Upper lobe of right lung (tissue), 1 donor: ENCODE measurements at regions not wholly inside any gene's neighbourhood (a gene's known extent, or its start where the extent isn't known, plus 50 kb on each side); places are given as distances from the start of the nearest gene placed in this dataset.

Experiments used
- ATAC-seq: fragments of 200-7000 bp; cut with Tn5 transposase; one replicate; pipeline ENCODE4 v1.9.1; 2020; ENCODE audit warnings: mild to moderate bottlenecking, moderate library complexity
- DNase-seq: peaks from one replicate; pipeline ENCODE4 v3.0.0-alpha.2; 2020
- H3K27ac ChIP-seq: fragments of 200-600 bp; one replicate; pipeline ENCODE4 v1.8.0; 2022
- H3K27me3 ChIP-seq: fragments of 200-600 bp; one replicate; pipeline ENCODE4 v1.8.0; 2022; ENCODE audit warnings: mild to moderate bottlenecking
- H3K36me3 ChIP-seq: fragments of 200-600 bp; one replicate; pipeline ENCODE4 v1.8.0; 2022
- H3K4me1 ChIP-seq: fragments of 200-600 bp; one replicate; pipeline ENCODE4 v1.8.0; 2022
- H3K4me3 ChIP-seq: fragments of 200-600 bp; one replicate; pipeline ENCODE4 v1.8.0; 2022; ENCODE audit warnings: mild to moderate bottlenecking
- H3K9me3 ChIP-seq: fragments of 200-600 bp; one replicate; pipeline ENCODE4 v1.8.0; 2022
- CTCF ChIP-seq: fragments of 200-600 bp; IDR thresholded peaks from one replicate; pipeline ENCODE4 v1.8.0; 2022; ENCODE audit warnings: antibody characterized with exemption
- intact Hi-C: fragments of 100-400 bp; cut with DNase I; formaldehyde crosslinking; loops from one replicate; pipeline ENCODE4 v1.11.0; 2022
- donor health status: DM: no; HTN: yes; CAD: no; lungs with severe emphysema.

GRCh38 chrX:97763391-97763790, 879.7 kb downstream of the RPA4 start:
- H3K9me3 ChIP-seq: no peaks in the 10 kb centered on the region
- intact Hi-C loops: no loop called here
- H3K4me3 ChIP-seq: no peak overlapping the region
- ATAC-seq (no peak), DNase-seq (no peak)
- no peak for TF ChIP-seq CTCF
- no peaks in the 10 kb centered on the region for H3K4me1 ChIP-seq
- no peaks in the 10 kb centered on the region for H3K36me3 ChIP-seq
- no peaks in the 10 kb centered on the region for H3K27me3 ChIP-seq
- H3K27ac ChIP-seq: no peak overlapping the region

GRCh38 chrX:97763981-97764380, 880.3 kb downstream of the RPA4 start:
- no peaks in the 10 kb centered on the region for H3K36me3 ChIP-seq
- TF ChIP-seq CTCF: no peak
- no peak for ATAC-seq
- no peaks in the 10 kb centered on the region for H3K9me3 ChIP-seq
- DNase-seq: no peak
- no peak overlapping the region for H3K27ac ChIP-seq
- intact Hi-C loops: no loop called here
- no peaks in the 10 kb centered on the region for H3K27me3 ChIP-seq
- no peaks in the 10 kb centered on the region for H3K4me1 ChIP-seq
- H3K4me3 ChIP-seq: no peak overlapping the region

- no peak overlapping the region for H3K27ac ChIP-seq
- no peak overlapping the region for H3K4me3 ChIP-seq
- H3K36me3 ChIP-seq: no peaks in the 10 kb centered on the region
- ATAC-seq (no peak), DNase-seq (no peak)
- H3K4me1 ChIP-seq: no peaks in the 10 kb centered on the region
- no peaks in the 10 kb centered on the region for H3K9me3 ChIP-seq
- intact Hi-C loops: no loop called here
- H3K27me3 ChIP-seq: no peaks in the 10 kb centered on the region
- no peak for TF ChIP-seq CTCF
These were observed 882.9 kb downstream of the RPA4 start for GRCh38 chrX:97766501-97767095.

GRCh38 chrX:97787311-97787710, 903.6 kb downstream of the RPA4 start:
- ATAC-seq: no peak
- H3K4me1 ChIP-seq: no peaks in the 10 kb centered on the region

GRCh38 chrX:97787849-97788248, 904.1 kb downstream of the RPA4 start:
- DNase-seq (no peak), ATAC-seq (no peak)
- Histone ChIP-seq H3K36me3 (no peaks in the 10 kb centered on the region), H3K4me3 (no peak overlapping the region), H3K9me3 (no peaks in the 10 kb centered on the region), H3K4me1 (no peaks in the 10 kb centered on the region), H3K27ac (no peak overlapping the region), H3K27me3 (no peaks in the 10 kb centered on the region)
- intact Hi-C loops: no loop called here
- TF ChIP-seq CTCF: no peak

More at GRCh38 chrX:97787311-97787710, 903.6 kb downstream of the RPA4 start:
- H3K27ac ChIP-seq: no peak overlapping the region
- TF ChIP-seq CTCF: no peak
- no peaks in the 10 kb centered on the region for H3K9me3 ChIP-seq
- no peaks in the 10 kb centered on the region for H3K27me3 ChIP-seq
- DNase-seq: no peak
- H3K36me3 ChIP-seq: no peaks in the 10 kb centered on the region
- H3K4me3 ChIP-seq: no peak overlapping the region
- intact Hi-C loops: no loop called here

- H3K27ac ChIP-seq: no peak overlapping the region
- no peaks in the 10 kb centered on the region for H3K27me3 ChIP-seq
- H3K4me1 ChIP-seq: no peaks in the 10 kb centered on the region
- H3K4me3 ChIP-seq: no peak overlapping the region
- ATAC-seq (no peak), DNase-seq (no peak)
- H3K9me3 ChIP-seq: no peaks in the 10 kb centered on the region
- intact Hi-C loops: no loop called here
- no peaks in the 10 kb centered on the region for H3K36me3 ChIP-seq
- no peak for TF ChIP-seq CTCF
These were observed 907.1 kb downstream of the RPA4 start for GRCh38 chrX:97790850-97791249.
